ENCODE measurements at regions not wholly inside any gene's neighbourhood (a gene's known extent, or its start where the extent isn't known, plus 50 kb on each side); places are given as distances from the start of the nearest gene placed in this dataset.

DNA sequence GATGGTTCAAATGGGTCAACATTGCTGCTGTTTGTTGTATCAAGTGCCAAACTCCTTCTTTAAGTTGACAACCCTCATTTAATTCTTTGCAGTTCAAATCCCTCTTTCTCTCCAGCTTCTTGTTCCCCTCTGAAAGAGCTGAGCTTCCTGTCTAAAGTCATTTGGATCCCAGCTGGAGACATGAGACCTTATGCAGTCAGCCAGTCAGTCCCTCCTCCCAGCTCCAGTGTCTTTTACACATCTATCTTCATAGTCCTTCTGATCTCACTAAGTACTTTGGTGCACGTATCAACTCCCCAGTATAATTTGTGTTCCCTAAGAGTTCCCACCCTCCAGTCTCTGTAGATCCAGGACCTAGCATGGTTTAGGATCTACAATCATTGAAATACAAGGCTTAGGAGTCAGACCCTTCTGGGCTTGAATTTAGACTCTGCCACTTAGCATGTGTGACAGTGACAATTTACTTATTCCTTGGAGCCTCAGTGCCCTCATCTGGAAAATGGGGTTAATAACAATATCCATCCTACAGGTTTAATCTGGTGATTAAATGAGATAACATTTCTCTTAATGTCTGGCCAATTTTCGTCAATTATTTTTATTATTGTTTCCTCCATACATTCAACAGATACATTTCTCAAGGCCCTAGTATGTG lies 102.8 kb upstream of the SEMA6D start:
- no CpG with 5 or more reads among the region's 2 CpGs for WGBS (ENCODE audit: extremely low coverage, insufficient read length, low lambda C conversion rate)
- Mint-ChIP-seq H3K27me3 (ENCODE audit: low read depth) (no peaks in the 10 kb centered on the region; the same call in 1 of the 2 replicates), H3K9me3 (no peaks in the 10 kb centered on the region), H3K36me3 (ENCODE audit: insufficient read depth in 1 of 3, low read depth in 3 of 3) (no peaks in the 10 kb centered on the region), H3K4me1 (peaks cover 7 to 10% of the 10 kb centered on the region in 2 experiments; a peak in 3 of 4 replicates), H3K27ac (no peak overlapping the region), H3K4me3 (no peak overlapping the region)
- no peak overlapping the region for H3T11ph ChIP-seq (ENCODE audit: low read length)
- no peak overlapping the region for H3K23ac ChIP-seq (ENCODE audit: insufficient read length, low read depth, low read length)
- no peak overlapping the region for H3K27ac ChIP-seq (ENCODE audit: insufficient read length, low read depth, low read length)
- H4K5ac ChIP-seq (ENCODE audit: insufficient read length, low read depth, low read length): no peak overlapping the region
- no peak overlapping the region for H2BK12ac ChIP-seq (ENCODE audit: insufficient read length, low read depth, low read length)
- no peak overlapping the region for H4K8ac ChIP-seq (replicated peaks; ENCODE audit: insufficient read length, low read depth, low read length)
- TF ChIP-seq, protein P1, sequence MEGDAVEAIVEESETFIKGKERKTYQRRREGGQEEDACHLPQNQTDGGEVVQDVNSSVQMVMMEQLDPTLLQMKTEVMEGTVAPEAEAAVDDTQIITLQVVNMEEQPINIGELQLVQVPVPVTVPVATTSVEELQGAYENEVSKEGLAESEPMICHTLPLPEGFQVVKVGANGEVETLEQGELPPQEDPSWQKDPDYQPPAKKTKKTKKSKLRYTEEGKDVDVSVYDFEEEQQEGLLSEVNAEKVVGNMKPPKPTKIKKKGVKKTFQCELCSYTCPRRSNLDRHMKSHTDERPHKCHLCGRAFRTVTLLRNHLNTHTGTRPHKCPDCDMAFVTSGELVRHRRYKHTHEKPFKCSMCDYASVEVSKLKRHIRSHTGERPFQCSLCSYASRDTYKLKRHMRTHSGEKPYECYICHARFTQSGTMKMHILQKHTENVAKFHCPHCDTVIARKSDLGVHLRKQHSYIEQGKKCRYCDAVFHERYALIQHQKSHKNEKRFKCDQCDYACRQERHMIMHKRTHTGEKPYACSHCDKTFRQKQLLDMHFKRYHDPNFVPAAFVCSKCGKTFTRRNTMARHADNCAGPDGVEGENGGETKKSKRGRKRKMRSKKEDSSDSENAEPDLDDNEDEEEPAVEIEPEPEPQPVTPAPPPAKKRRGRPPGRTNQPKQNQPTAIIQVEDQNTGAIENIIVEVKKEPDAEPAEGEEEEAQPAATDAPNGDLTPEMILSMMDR (conservative IDR thresholded peaks at IDR 0.05): no peak
- H3K4me1 ChIP-seq (ENCODE audit: insufficient read depth, low read length): no peaks in the 10 kb centered on the region
- no peak overlapping the region for H3K56ac ChIP-seq (ENCODE audit: insufficient read length, low read depth, low read length)
- no peak overlapping the region for H2BK15ac ChIP-seq (ENCODE audit: low read depth, low read length)
- no peaks in the 10 kb centered on the region for H3K23me2 ChIP-seq (ENCODE audit: insufficient read length, low read depth, low read length, poor library complexity, severe bottlenecking)
- no peak overlapping the region for H2AK5ac ChIP-seq (ENCODE audit: insufficient read length, low read length)
- H2BK20ac ChIP-seq (ENCODE audit: low read depth, low read length, poor library complexity, severe bottlenecking): no peak overlapping the region
- no peak overlapping the region for H2AFZ ChIP-seq (ENCODE audit: low read length)
- no peaks in the 10 kb centered on the region for H3K79me2 ChIP-seq (ENCODE audit: insufficient read depth, low read length)
- H3K9me3 ChIP-seq (ENCODE audit: control insufficient read depth, low read depth, low read length): no peaks in the 10 kb centered on the region
- no peak overlapping the region for H3K18ac ChIP-seq (ENCODE audit: insufficient read length, low read depth, low read length)
- no peak overlapping the region for H4K91ac ChIP-seq (ENCODE audit: insufficient read length, low read depth, low read length)
- H2BK5ac ChIP-seq (ENCODE audit: insufficient read length, low read length): no peak overlapping the region
- DNase-seq: no peak
- H3K27me3 ChIP-seq (ENCODE audit: insufficient read depth, low read length): no peaks in the 10 kb centered on the region
- H3K4ac ChIP-seq (ENCODE audit: low read depth, low read length): no peak overlapping the region
- H2BK120ac ChIP-seq (ENCODE audit: low read depth, low read length, poor library complexity, severe bottlenecking): no peak overlapping the region
- H3K9ac ChIP-seq (ENCODE audit: extremely low read depth, insufficient read length, low read length): no peak overlapping the region
- no peaks in the 10 kb centered on the region for H4K20me1 ChIP-seq (ENCODE audit: control insufficient read depth, insufficient read depth, insufficient read length)
- no peaks in the 10 kb centered on the region for H3K79me1 ChIP-seq (ENCODE audit: insufficient read depth, low read depth, low read length, poor library complexity, severe bottlenecking)
- no peak overlapping the region for H3K14ac ChIP-seq (ENCODE audit: insufficient read depth, low read length)
- H3K4me2 ChIP-seq (ENCODE audit: insufficient read depth, insufficient read length, low read length): no peak overlapping the region

Measured in H9 (cell line).